ENCODE measurements at regions not wholly inside any gene's neighbourhood (a gene's known extent, or its start where the extent isn't known, plus 50 kb on each side); places are given as distances from the start of the nearest gene placed in this dataset.

DNA sequence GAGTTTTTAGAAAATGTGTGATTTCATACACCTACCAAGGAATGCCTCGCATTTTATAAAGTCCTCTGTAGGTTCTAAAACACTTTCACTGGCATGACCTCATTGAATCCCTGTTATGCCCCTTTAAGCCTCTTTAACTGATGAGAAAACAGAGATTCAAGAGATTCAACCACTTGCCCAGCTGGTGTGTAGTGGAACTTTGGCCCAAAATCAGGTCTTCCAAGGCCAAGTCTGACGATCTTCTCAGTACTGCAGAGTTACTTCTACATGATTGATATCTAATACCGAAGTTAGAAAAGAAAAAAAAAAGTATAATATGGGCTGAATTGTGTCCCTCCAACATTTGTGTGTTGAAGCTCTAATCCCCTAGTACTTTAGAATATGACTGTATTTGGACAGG lies 202.0 kb downstream of the WDR11 start:
- Histone ChIP-seq H3K4me3 (ENCODE audit: low read length) (no peak overlapping the region), H3K36me3 (ENCODE audit: insufficient read depth, low read length) (no peaks in the 10 kb centered on the region), H2AFZ (ENCODE audit: low read depth, low read length) (no peak overlapping the region), H3K9me3 (ENCODE audit: low read length) (peaks cover 2% of the 10 kb centered on the region), H3K4me1 (ENCODE audit: insufficient read depth, low read length) (no peaks in the 10 kb centered on the region), H3K27me3 (ENCODE audit: insufficient read depth, low read length) (no peaks in the 10 kb centered on the region)

DNA sequence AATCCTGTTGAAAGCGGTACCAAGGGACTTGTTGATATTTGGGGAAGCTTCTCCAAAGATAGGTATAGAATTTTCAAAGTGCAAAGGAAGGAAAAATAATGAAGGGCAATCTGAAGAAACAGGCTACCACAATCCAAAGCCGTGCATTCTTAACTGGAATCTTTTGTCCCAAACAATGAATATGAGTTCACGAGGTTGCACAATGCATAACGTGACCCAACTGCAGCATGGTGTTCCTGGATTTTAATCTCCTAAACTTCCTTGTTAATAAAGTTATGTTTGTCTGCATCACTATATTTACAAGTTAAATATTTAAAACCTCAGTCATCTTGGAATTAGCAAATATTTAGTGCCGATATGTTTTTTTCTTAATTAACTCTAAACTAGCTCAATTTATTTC lies 203.7 kb downstream of the WDR11 start:
- peaks cover 2% of the 10 kb centered on the region for H3K9me3 ChIP-seq (ENCODE audit: low read length)
- H3K36me3 ChIP-seq (ENCODE audit: insufficient read depth, low read length), result no peaks in the 10 kb centered on the region
- no peak overlapping the region for H2AFZ ChIP-seq (ENCODE audit: low read depth, low read length)
- no peaks in the 10 kb centered on the region for H3K4me1 ChIP-seq (ENCODE audit: insufficient read depth, low read length)
- no peaks in the 10 kb centered on the region for H3K27me3 ChIP-seq (ENCODE audit: insufficient read depth, low read length)
- H3K4me3 ChIP-seq (ENCODE audit: low read length), result no peak overlapping the region

DNA sequence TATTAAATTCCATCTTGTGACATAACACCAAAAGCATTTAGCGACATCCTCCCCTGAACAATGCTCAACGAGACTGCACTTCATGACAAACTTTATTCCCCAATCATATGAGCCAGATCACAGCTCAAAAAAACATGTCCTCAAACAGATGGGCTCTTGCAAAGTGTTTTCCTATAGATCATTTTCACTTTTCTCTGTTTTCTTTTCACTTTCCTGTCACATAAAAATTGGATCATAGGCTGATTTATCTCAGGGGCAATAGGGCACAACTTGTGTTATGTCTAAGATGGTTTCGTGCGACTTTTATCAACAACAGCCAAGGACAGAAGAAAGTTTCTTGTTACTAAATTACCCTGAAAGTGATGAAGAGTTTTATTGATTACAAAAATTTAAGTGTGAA lies 206.1 kb downstream of the WDR11 start:
- Histone ChIP-seq H3K4me1 (ENCODE audit: insufficient read depth, low read length) (no peaks in the 10 kb centered on the region), H3K27me3 (ENCODE audit: insufficient read depth, low read length) (no peaks in the 10 kb centered on the region), H3K36me3 (ENCODE audit: insufficient read depth, low read length) (no peaks in the 10 kb centered on the region), H3K4me3 (ENCODE audit: low read length) (no peak overlapping the region), H3K9me3 (ENCODE audit: low read length) (peaks cover 2% of the 10 kb centered on the region), H2AFZ (ENCODE audit: low read depth, low read length) (no peak overlapping the region)

DNA sequence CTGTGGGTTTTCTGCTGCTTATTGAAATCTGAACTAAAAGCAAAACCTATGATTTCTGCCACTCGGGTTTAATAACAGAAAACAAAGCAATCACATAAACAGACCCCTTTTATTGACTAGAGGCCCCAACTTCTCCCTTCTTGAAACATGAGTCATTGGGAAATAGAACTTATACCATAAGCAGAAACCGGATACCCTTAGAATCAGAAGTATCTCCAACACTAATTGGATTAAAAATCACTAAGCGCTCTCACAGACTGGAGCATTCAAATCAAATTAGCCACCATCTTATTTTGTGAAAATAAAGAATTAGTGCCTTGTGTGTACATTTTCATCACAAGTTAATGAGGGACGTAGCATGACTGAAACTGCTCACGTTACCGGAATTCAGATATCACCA lies 206.9 kb downstream of the WDR11 start:
- Histone ChIP-seq H3K4me3 (ENCODE audit: low read length) (no peak overlapping the region), H3K9me3 (ENCODE audit: low read length) (peaks cover 2% of the 10 kb centered on the region), H3K27me3 (ENCODE audit: insufficient read depth, low read length) (no peaks in the 10 kb centered on the region), H3K4me1 (ENCODE audit: insufficient read depth, low read length) (no peaks in the 10 kb centered on the region), H2AFZ (ENCODE audit: low read depth, low read length) (no peak overlapping the region), H3K36me3 (ENCODE audit: insufficient read depth, low read length) (no peaks in the 10 kb centered on the region)

DNA sequence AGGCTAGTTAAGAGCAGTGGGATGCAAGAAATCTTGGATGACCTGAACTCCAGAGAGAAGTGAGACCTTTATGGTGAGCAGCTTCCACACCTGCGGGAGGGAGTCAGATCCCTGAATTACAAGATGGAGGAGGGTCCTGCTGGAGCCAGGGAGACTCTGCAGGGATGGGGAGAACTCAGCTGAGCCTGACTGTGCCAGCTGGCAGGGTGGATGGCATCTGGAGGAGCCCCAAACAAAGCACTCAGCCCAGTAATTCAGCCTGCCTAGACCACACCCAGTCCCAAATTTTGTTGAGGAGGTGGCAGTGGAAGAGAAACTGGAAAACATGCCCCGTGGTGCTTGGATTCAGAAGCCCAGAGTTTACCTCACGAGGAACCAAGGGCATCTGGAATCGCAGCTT lies 208.2 kb downstream of the WDR11 start:
- no peaks in the 10 kb centered on the region for H3K4me1 ChIP-seq (ENCODE audit: insufficient read depth, low read length)
- H3K4me3 ChIP-seq (ENCODE audit: low read length), result no peak overlapping the region
- no peaks in the 10 kb centered on the region for H3K36me3 ChIP-seq (ENCODE audit: insufficient read depth, low read length)
- no peaks in the 10 kb centered on the region for H3K27me3 ChIP-seq (ENCODE audit: insufficient read depth, low read length)
- H2AFZ ChIP-seq (ENCODE audit: low read depth, low read length), result no peak overlapping the region
- no peaks in the 10 kb centered on the region for H3K9me3 ChIP-seq (ENCODE audit: low read length)

DNA sequence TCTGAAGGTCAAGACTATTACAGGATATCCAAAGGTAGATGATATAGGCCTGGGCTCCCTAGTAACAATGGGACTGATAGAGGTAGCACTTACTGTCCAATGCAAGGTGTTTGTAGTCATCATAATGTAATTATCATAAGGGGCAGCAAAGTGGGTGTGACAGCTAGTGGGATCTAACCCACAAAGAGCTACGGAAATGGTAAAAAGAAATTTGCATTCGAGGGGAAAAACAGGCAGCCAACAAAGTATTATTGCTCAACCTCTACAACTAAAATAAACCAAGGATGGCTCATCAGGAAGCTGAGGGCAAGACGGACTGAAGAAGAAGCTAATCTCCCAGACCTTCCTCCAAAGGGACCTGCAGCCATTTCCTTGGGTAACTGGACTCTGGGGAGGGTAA lies 211.0 kb downstream of the WDR11 start:
- Histone ChIP-seq H3K9me3 (ENCODE audit: low read length) (no peaks in the 10 kb centered on the region), H2AFZ (ENCODE audit: low read depth, low read length) (no peak overlapping the region), H3K4me3 (ENCODE audit: low read length) (no peak overlapping the region), H3K27me3 (ENCODE audit: insufficient read depth, low read length) (no peaks in the 10 kb centered on the region), H3K36me3 (ENCODE audit: insufficient read depth, low read length) (no peaks in the 10 kb centered on the region), H3K4me1 (ENCODE audit: insufficient read depth, low read length) (no peaks in the 10 kb centered on the region)

DNA sequence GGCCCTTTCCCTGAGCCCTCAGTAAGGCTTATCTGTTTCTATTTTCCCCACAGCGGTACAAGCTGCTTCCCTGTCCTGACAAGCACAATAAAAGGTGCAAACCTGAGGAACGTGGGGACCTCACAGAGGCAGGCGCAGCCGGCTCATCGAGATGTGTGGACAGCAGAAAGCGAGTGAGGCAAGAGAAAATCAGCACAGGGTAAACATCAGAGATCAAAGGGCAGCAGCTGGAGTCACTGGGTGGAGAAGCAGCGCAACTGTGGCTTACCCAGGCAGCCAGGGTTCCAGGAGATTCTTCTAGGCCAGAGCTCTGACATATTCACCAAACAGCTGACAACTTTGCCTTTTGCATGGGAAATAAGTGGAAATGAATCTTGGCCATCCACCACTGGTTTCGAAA lies 212.6 kb downstream of the WDR11 start:
- H3K36me3 ChIP-seq (ENCODE audit: insufficient read depth, low read length), result no peaks in the 10 kb centered on the region
- no peak overlapping the region for H2AFZ ChIP-seq (ENCODE audit: low read depth, low read length)
- no peak overlapping the region for H3K4me3 ChIP-seq (ENCODE audit: low read length)
- no peaks in the 10 kb centered on the region for H3K9me3 ChIP-seq (ENCODE audit: low read length)
- H3K27me3 ChIP-seq (ENCODE audit: insufficient read depth, low read length), result no peaks in the 10 kb centered on the region
- H3K4me1 ChIP-seq (ENCODE audit: insufficient read depth, low read length), result no peaks in the 10 kb centered on the region

DNA sequence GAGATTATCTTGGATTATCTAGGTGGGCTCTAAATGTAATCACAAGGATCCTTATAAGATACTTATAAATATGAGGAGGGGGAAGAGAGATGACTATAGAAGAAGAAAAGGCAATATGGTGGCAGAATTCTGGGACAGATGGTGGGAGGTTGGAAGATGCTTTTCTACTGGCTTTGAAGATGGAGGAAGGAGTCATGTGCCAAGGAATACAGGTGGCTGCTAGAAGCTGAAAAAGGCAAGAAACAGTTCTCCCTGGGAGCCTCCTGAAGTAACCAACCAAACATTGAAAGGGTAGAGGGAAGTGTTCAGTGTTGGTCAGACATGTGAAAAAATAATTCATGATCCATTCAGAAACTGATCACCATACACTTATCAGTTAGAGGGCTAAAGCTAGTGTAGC lies 213.3 kb downstream of the WDR11 start:
- H3K9me3 ChIP-seq (ENCODE audit: low read length), result no peaks in the 10 kb centered on the region
- H3K27me3 ChIP-seq (ENCODE audit: insufficient read depth, low read length), result no peaks in the 10 kb centered on the region
- H3K36me3 ChIP-seq (ENCODE audit: insufficient read depth, low read length), result no peaks in the 10 kb centered on the region
- H3K4me1 ChIP-seq (ENCODE audit: insufficient read depth, low read length), result no peaks in the 10 kb centered on the region
- H3K4me3 ChIP-seq (ENCODE audit: low read length), result no peak overlapping the region
- no peak overlapping the region for H2AFZ ChIP-seq (ENCODE audit: low read depth, low read length)

DNA sequence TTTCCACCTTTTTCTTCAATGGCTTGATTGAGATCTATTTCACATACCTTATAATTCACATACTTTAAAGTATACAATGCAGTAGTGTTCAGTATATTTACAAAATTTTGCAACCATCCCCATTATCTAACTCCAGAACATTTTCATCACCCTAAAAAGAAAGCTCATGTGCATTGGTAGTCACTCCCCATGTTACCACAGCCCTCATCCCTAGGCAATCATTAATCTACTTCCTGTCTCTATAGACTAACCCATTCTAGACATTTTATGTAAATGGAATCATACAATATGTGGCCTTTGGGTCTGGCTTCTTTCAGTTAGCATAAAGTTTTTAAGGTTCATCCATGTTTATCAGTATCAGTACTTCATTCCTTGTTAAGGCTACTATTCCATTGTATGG lies 214.2 kb downstream of the WDR11 start:
- H3K4me3 ChIP-seq (ENCODE audit: low read length), result no peak overlapping the region
- no peaks in the 10 kb centered on the region for H3K36me3 ChIP-seq (ENCODE audit: insufficient read depth, low read length)
- no peaks in the 10 kb centered on the region for H3K9me3 ChIP-seq (ENCODE audit: low read length)
- no peaks in the 10 kb centered on the region for H3K27me3 ChIP-seq (ENCODE audit: insufficient read depth, low read length)
- H2AFZ ChIP-seq (ENCODE audit: low read depth, low read length), result no peak overlapping the region
- H3K4me1 ChIP-seq (ENCODE audit: insufficient read depth, low read length), result no peaks in the 10 kb centered on the region

DNA sequence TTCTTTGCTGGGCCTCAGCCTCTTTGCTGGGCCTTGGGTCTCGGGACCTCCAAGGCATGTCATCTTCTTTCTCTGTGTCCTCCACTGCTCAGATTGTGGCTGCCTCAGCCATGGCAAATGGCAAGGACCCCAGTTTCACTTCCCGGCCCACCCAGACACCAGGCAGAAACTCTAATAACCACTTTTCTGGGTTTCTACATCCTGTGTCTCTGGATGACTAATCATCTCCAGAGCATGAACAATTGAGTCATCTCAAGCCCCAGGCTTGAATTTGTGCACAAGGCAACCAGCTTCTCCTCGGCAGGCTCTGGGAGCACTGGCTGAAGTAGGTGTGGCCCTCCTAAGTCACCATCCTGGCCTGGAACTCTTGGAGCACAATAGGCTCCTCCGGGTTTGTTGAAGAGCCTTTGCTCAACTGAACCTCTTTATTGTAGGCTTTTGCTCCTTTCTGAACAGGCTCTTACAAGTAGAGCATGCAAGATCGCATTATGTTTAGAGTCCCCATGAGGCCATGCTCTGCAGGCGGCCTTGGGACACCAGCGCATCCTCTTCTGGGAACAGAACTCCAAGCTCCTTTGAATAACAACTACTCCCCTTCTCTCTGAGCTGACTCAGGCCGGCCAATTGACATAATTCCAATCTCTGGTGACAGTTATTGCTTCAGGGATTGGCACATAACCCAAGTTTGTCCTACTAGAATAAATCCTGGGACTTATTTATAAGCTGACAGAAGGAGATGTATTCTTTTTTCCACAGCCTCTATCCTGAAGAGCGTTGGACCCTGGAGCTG lies 218.1 kb downstream of the WDR11 start:
- H3K36me3 ChIP-seq (ENCODE audit: insufficient read depth, low read length), result no peaks in the 10 kb centered on the region
- H3K27me3 ChIP-seq (ENCODE audit: insufficient read depth, low read length), result no peaks in the 10 kb centered on the region
- H2AFZ ChIP-seq (ENCODE audit: low read depth, low read length), result no peak overlapping the region
- H3K9me3 ChIP-seq (ENCODE audit: low read length), result no peaks in the 10 kb centered on the region
- no peaks in the 10 kb centered on the region for H3K4me1 ChIP-seq (ENCODE audit: insufficient read depth, low read length)
- H3K4me3 ChIP-seq (ENCODE audit: low read length), result no peak overlapping the region

DNA sequence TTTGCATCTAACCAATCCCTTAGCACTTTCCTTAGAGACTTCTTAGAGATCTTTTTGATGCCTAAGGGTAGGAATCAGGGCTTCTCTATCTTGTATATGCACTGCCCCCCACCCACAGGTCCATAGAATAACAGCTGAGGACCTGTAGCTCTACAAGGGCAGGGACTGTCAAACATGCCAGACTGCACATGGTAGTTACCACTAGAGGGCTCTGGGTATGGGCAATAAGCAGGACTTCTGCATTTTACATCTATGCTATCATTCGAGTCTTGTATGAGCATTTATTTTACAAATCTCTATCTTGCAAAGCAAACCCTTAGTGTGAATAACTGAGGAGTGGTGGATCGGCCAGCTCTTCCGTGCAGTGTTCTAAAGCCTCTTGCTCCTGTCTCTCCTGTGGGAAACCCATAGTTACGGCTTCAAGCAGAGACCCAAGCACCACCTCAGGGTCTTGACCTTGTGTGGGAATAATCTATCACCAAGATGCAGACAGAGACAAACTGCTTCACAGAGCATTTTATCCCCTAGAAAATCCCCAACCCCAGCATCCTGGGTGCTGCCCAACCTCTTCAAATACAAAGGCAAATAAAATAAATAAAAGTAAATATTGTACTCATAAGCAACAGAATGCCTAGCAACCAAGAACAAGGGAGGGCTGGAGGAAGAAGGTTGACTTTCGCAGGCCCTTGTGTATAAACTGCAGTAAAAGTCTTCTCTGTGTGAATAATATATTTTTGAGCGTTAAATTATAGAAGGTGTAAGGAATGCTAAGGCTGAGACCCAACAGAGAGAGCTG lies 219.3 kb downstream of the WDR11 start:
- Histone ChIP-seq H3K36me3 (ENCODE audit: insufficient read depth, low read length) (no peaks in the 10 kb centered on the region), H2AFZ (ENCODE audit: low read depth, low read length) (no peak overlapping the region), H3K4me3 (ENCODE audit: low read length) (no peak overlapping the region), H3K27me3 (ENCODE audit: insufficient read depth, low read length) (no peaks in the 10 kb centered on the region), H3K4me1 (ENCODE audit: insufficient read depth, low read length) (no peaks in the 10 kb centered on the region), H3K9me3 (ENCODE audit: low read length) (no peaks in the 10 kb centered on the region)

DNA sequence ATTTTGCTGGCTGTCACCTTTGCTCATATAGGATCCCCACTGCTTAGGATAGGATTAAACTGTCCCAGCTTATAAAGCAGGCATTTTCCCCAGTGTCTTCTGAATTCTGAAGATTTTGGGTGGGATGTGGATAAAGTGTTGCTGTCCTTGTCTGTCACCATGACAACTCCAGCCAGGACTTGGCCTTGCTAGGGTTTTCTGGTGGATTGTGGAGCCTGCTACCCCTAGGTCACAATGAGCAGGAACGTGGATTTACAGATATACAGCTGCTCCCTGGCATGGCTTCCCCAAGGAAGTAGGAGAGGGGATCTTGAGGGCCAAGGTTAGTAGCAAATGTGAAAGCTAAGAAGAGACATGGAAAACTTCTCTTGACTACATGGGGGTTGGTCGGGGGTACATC lies 220.7 kb downstream of the WDR11 start:
- Histone ChIP-seq H2AFZ (ENCODE audit: low read depth, low read length) (no peak overlapping the region), H3K4me3 (ENCODE audit: low read length) (no peak overlapping the region), H3K9me3 (ENCODE audit: low read length) (no peaks in the 10 kb centered on the region), H3K4me1 (ENCODE audit: insufficient read depth, low read length) (no peaks in the 10 kb centered on the region), H3K27me3 (ENCODE audit: insufficient read depth, low read length) (no peaks in the 10 kb centered on the region), H3K36me3 (ENCODE audit: insufficient read depth, low read length) (no peaks in the 10 kb centered on the region)

DNA sequence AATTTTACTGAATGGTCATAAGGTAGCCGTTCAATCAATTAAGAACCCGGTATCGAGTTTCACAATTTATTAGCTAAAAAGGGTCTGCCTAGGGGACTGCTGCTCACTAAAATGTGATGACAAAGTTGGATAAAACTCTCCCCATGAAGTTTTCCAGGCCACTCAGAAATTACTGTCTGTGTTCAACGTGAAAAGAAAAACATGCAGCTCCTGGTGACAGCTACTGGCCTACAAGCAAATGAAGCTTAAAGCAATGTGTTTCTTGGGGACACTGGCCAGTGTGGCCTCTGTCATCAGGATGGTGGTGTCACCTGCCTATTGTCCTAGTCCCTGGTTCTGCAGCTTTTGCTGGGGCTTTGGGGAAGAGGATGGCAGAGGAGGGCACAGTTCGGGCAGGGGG lies 222.6 kb downstream of the WDR11 start:
- Histone ChIP-seq H3K4me1 (ENCODE audit: insufficient read depth, low read length) (no peaks in the 10 kb centered on the region), H3K27me3 (ENCODE audit: insufficient read depth, low read length) (no peaks in the 10 kb centered on the region), H3K9me3 (ENCODE audit: low read length) (no peaks in the 10 kb centered on the region), H2AFZ (ENCODE audit: low read depth, low read length) (no peak overlapping the region), H3K36me3 (ENCODE audit: insufficient read depth, low read length) (no peaks in the 10 kb centered on the region), H3K4me3 (ENCODE audit: low read length) (no peak overlapping the region)
